Colonic mucosa (tissue), 4 donors: ENCODE measurements at regions not wholly inside any gene's neighbourhood (a gene's known extent, or its start where the extent isn't known, plus 50 kb on each side); places are given as distances from the start of the nearest gene placed in this dataset.

ENCODE experiments used
- DNase-seq: peaks from one replicate; pipeline ENCODE4 v3.0.0-alpha.2; 2020
- H3K27ac ChIP-seq: fragments of 200-600 bp; one replicate; pipeline ENCODE4 v1.8.0; 2021
- H3K27me3 ChIP-seq: fragments of 200-600 bp; one replicate; pipeline ENCODE4 v1.8.0; 2021
- H3K36me3 ChIP-seq: fragments of 200-600 bp; one replicate; pipeline ENCODE4 v1.8.0; 2021
- H3K4me1 ChIP-seq: fragments of 200-600 bp; one replicate; pipeline ENCODE4 v1.8.0; 2021; ENCODE audit warnings: mild to moderate bottlenecking
- H3K4me3 ChIP-seq: fragments of 200-600 bp; one replicate; pipeline ENCODE4 v1.8.0; 2021
- H3K9ac ChIP-seq, 2 donors: one replicate each; pipeline ENCODE4 v1.7.0; 2013; ENCODE audit warnings: control low read depth in 2 of 2, low read depth in 2 of 2, low read length in 2 of 2
- H3K9me3 ChIP-seq: fragments of 200-600 bp; one replicate; pipeline ENCODE4 v1.8.0; 2021
- intact Hi-C: fragments of 100-400 bp; cut with DNase I; formaldehyde crosslinking; loops from one replicate; pipeline ENCODE4 v1.14.1; 2022
- TF ChIP-seq, protein P1 (sequence below): fragments of 200-600 bp; IDR thresholded peaks from one replicate; pipeline ENCODE4 v1.8.0; 2022; ENCODE audit warnings: antibody characterized with exemption, mild to moderate bottlenecking
- donor health status: healthy.
- donor health status: DM: no; HTN: no; CAD: no.
- donor health status: DM: no; HTN: no; CAD: no.

DNA sequence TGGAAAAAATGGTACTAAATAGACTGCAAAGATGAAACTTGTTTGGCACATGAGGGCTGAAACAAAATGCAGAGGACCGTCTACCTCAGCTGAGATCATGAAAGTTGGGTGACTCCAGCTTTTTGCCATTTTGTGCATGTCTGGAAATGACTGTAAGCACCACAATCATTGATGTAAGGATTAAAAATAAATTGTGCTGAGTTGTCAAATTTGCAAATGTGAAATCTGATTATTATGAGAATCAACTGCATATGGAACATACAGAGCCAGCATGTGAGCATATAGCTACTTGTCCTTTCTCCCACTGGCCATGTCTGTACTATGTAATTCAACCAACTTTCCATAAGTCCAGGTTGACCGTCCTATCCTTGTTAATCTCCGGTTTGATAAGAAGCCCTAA is 736.9 kb upstream of the PRMT6 start:
- no peak overlapping the region for H3K27ac ChIP-seq
- H3K27me3 ChIP-seq = no peaks in the 10 kb centered on the region
- no peak overlapping the region for H3K9ac ChIP-seq
- no peaks in the 10 kb centered on the region for H3K9me3 ChIP-seq
- intact Hi-C loops = no loop called here
- no peak for DNase-seq
- H3K4me3 ChIP-seq = no peak overlapping the region
- no peaks in the 10 kb centered on the region for H3K36me3 ChIP-seq
- TF ChIP-seq, protein P1, sequence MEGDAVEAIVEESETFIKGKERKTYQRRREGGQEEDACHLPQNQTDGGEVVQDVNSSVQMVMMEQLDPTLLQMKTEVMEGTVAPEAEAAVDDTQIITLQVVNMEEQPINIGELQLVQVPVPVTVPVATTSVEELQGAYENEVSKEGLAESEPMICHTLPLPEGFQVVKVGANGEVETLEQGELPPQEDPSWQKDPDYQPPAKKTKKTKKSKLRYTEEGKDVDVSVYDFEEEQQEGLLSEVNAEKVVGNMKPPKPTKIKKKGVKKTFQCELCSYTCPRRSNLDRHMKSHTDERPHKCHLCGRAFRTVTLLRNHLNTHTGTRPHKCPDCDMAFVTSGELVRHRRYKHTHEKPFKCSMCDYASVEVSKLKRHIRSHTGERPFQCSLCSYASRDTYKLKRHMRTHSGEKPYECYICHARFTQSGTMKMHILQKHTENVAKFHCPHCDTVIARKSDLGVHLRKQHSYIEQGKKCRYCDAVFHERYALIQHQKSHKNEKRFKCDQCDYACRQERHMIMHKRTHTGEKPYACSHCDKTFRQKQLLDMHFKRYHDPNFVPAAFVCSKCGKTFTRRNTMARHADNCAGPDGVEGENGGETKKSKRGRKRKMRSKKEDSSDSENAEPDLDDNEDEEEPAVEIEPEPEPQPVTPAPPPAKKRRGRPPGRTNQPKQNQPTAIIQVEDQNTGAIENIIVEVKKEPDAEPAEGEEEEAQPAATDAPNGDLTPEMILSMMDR = no peak
- no peaks in the 10 kb centered on the region for H3K4me1 ChIP-seq

DNA sequence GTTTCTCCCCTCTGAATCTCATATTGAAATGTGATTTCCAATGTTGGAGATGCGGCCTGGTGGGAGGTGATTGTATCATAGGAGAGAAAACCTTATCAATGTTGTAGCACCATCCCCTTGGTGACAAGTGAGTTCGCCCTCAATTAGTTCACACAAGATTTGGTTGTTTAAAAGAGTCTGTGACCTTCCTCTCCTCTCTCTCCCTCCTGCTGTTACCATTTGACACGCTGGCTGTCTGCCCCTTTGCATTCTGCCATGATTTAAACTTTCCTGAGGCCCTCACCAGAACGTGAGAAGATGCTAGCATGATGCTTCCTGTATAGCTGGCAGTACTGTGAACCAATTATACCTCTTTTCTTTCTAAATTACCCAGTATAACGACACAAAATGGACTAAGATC is 730.9 kb upstream of the PRMT6 start:
- Histone ChIP-seq H3K36me3 (no peaks in the 10 kb centered on the region), H3K27ac (no peak overlapping the region), H3K4me1 (no peaks in the 10 kb centered on the region), H3K4me3 (no peak overlapping the region), H3K27me3 (no peaks in the 10 kb centered on the region), H3K9me3 (no peaks in the 10 kb centered on the region), H3K9ac (no peak overlapping the region)
- TF ChIP-seq, protein P1 = no peak
- intact Hi-C loops = no loop called here
- DNase-seq = no peak

DNA sequence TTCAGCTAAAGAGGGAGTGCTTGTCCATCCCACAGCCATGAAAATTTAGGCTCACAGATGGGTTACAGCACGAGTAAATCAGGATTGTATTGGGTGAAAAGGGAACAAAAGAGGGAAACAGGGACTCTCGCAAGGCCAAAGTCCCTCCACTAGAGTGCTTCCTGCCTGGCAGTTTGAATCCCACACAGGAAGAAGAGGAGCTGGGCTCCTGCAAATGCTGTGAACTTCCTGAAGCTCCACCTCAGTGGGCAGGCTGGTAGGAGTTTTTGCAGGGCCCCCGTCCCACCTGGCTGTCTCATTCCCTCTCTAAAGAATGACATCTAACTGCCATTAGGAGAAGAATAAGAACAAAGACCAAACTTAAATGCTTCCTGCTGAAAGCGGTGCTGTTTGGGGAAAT is 712.0 kb upstream of the PRMT6 start:
- intact Hi-C loops = no loop called here
- Histone ChIP-seq H3K36me3 (no peaks in the 10 kb centered on the region), H3K27ac (no peak overlapping the region), H3K4me1 (no peaks in the 10 kb centered on the region), H3K9me3 (no peaks in the 10 kb centered on the region), H3K9ac (no peak overlapping the region), H3K27me3 (no peaks in the 10 kb centered on the region), H3K4me3 (no peak overlapping the region)
- DNase-seq = no peak
- TF ChIP-seq, protein P1 = no peak

DNA sequence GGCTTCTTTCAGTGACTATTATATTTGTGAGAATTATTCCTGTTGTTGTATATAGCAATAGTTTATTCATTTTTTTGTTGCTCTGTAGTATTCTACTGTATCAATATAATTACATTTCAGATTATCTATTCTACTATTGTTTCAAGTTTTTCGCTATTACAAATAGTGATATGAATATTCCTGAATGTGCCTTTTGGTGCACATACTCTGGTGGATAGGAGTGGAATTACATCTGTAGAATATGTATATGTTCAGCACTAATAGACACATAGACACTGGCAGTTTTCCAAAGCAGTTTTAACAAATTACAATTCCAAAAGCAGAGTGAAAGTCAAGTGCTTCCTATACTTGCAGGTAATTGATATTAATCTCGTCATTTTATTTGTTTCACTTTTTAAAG is 696.2 kb upstream of the PRMT6 start:
- intact Hi-C loops = no loop called here
- H3K9me3 ChIP-seq = no peaks in the 10 kb centered on the region
- no peaks in the 10 kb centered on the region for H3K36me3 ChIP-seq
- DNase-seq = no peak
- no peak overlapping the region for H3K4me3 ChIP-seq
- TF ChIP-seq, protein P1 = no peak
- no peak overlapping the region for H3K9ac ChIP-seq
- no peak overlapping the region for H3K27ac ChIP-seq
- no peaks in the 10 kb centered on the region for H3K27me3 ChIP-seq
- no peaks in the 10 kb centered on the region for H3K4me1 ChIP-seq

DNA sequence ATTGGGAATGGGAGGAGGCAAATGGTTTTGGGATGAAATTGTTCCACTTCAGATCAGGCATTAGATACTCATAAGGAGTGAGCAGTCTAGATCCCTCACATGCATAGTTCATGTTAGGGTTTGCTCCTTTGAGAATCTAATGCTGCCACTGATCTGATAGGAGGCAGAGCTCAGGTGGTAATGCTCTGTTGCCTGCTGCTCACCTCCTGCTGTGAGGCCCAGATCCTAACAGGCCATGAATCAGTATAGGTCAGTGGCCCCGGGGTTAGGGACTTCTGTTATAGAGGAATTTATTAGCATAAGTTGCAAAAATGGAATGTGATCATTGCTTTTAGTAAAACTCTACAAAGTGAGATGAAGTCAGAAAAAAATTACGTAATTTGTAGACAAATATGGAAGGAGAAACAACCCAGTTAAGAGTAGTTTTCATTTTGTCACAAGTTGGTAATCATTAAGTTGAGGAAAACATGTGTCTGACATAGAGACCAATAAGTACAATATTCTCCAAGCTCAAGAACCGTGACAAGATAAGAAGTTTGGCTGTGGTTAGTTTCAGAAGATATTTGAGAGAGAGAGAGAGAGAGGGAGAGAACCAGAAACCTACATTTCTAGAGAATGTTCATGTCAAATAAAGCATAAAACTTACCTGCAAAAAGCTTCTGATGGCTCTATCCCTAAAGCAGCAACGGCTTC is 689.7 kb upstream of the PRMT6 start:
- H3K27ac ChIP-seq = no peak overlapping the region
- H3K27me3 ChIP-seq = no peaks in the 10 kb centered on the region
- H3K4me1 ChIP-seq = no peaks in the 10 kb centered on the region
- DNase-seq = no peak
- H3K36me3 ChIP-seq = no peaks in the 10 kb centered on the region
- intact Hi-C loops = no loop called here
- no peak overlapping the region for H3K9ac ChIP-seq
- TF ChIP-seq, protein P1 = no peak
- H3K9me3 ChIP-seq = no peaks in the 10 kb centered on the region
- no peak overlapping the region for H3K4me3 ChIP-seq
